Adrenal gland (tissue), 5 donors: ENCODE measurements at regions not wholly inside any gene's neighbourhood (a gene's known extent, or its start where the extent isn't known, plus 50 kb on each side); places are given as distances from the start of the nearest gene placed in this dataset.

Experiments used
- CTCF ChIP-seq, 6 experiments: fragments of 450-650 bp in 4 of 6; fragments of 200-600 bp in 2 of 6; sonication (generic) in 1 of 6; IDR thresholded peaks; 1 replicate in 5 of 6; 2 replicates in 1 of 6; pipeline versions ENCODE4 v1.5.1 to v1.8.0; 2016 to 2021; ENCODE audit warnings: antibody characterized with exemption in 6 of 6, mild to moderate bottlenecking in 2 of 6, moderate library complexity in 1 of 6
- POLR2A ChIP-seq, 2 donors: fragments of 450-650 bp; IDR thresholded peaks; one replicate each; pipeline ENCODE4 v1.6.1; 2017; ENCODE audit warnings: antibody characterized with exemption in 2 of 2, mild to moderate bottlenecking in 2 of 2, moderate library complexity in 1 of 2
- donor health status: DM: no; HTN: no; CAD: no.

GRCh38 chr13:78524936-78525335 lies 78.4 kb downstream of the POU4F1 start:
- TF ChIP-seq CTCF (IDR thresholded peaks at IDR 0.05) (no peak), POLR2A (IDR thresholded peaks at IDR 0.05) (no peak)
